Ishikawa (cell line): ENCODE measurements at regions not wholly inside any gene's neighbourhood (a gene's known extent, or its start where the extent isn't known, plus 50 kb on each side); places are given as distances from the start of the nearest gene placed in this dataset.

ENCODE experiments used
- CREB1 ChIP-seq: IDR thresholded peaks from 2 replicates; pipeline ENCODE4 v1.6.1; 2012; ENCODE audit warnings: low read depth
- EGR1 ChIP-seq: IDR thresholded peaks from 2 replicates; pipeline ENCODE4 v1.6.1; 2012
- EP300 ChIP-seq: IDR thresholded peaks from 2 replicates; pipeline ENCODE4 v1.6.1; 2012; ENCODE audit warnings: borderline replicate concordance
- FOXM1 ChIP-seq: IDR thresholded peaks from 2 replicates; pipeline ENCODE4 v1.6.1; 2012; ENCODE audit warnings: low read depth, borderline replicate concordance
- MAX ChIP-seq: IDR thresholded peaks from 2 replicates; pipeline ENCODE4 v1.6.1; 2012
- RAD21 ChIP-seq: IDR thresholded peaks from 2 replicates; pipeline ENCODE4 v1.6.1; 2012; ENCODE audit warnings: low read depth
- REST ChIP-seq: IDR thresholded peaks from 2 replicates; pipeline ENCODE4 v1.6.1; 2012; ENCODE audit warnings: low read depth, mild to moderate bottlenecking
- TAF1 ChIP-seq: IDR thresholded peaks from 2 replicates; pipeline ENCODE4 v1.6.1; 2012; ENCODE audit warnings: low read depth, mild to moderate bottlenecking
- TCF12 ChIP-seq: IDR thresholded peaks from 2 replicates; pipeline ENCODE4 v1.6.1; 2012; ENCODE audit warnings: low read depth
- TEAD4 ChIP-seq: IDR thresholded peaks from 2 replicates; pipeline ENCODE4 v1.6.1; 2012
- YY1 ChIP-seq: IDR thresholded peaks from 2 replicates; pipeline ENCODE4 v1.6.1; 2012; ENCODE audit warnings: low read depth
- ZBTB7A ChIP-seq: IDR thresholded peaks from 2 replicates; pipeline ENCODE4 v1.6.1; 2012; ENCODE audit warnings: low read depth

- TF ChIP-seq YY1 (no peak), TCF12 (no peak), CREB1 (no peak), EP300 (no peak), RAD21 (no peak), TAF1 (no peak), FOXM1 (no peak), MAX (no peak), ZBTB7A (no peak), TEAD4 (no peak), EGR1 (no peak), REST (no peak)
These were observed 388.5 kb upstream of the CHRM2 start for GRCh38 chr7:136479922-136480321.
